ENCODE measurements at regions not wholly inside any gene's neighbourhood (a gene's known extent, or its start where the extent isn't known, plus 50 kb on each side); places are given as distances from the start of the nearest gene placed in this dataset.

GRCh38 chr2:217436386-217436785 is 566.4 kb downstream of the TNS1 start:
- no peak for DNase-seq (ENCODE audit: low read depth)
- TF ChIP-seq, protein P1, sequence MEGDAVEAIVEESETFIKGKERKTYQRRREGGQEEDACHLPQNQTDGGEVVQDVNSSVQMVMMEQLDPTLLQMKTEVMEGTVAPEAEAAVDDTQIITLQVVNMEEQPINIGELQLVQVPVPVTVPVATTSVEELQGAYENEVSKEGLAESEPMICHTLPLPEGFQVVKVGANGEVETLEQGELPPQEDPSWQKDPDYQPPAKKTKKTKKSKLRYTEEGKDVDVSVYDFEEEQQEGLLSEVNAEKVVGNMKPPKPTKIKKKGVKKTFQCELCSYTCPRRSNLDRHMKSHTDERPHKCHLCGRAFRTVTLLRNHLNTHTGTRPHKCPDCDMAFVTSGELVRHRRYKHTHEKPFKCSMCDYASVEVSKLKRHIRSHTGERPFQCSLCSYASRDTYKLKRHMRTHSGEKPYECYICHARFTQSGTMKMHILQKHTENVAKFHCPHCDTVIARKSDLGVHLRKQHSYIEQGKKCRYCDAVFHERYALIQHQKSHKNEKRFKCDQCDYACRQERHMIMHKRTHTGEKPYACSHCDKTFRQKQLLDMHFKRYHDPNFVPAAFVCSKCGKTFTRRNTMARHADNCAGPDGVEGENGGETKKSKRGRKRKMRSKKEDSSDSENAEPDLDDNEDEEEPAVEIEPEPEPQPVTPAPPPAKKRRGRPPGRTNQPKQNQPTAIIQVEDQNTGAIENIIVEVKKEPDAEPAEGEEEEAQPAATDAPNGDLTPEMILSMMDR (conservative IDR thresholded peaks at IDR 0.05; ENCODE audit: low read depth, low read length), result no peak
- H3K4me3 ChIP-seq (ENCODE audit: low read length), result no peak overlapping the region

DNA sequence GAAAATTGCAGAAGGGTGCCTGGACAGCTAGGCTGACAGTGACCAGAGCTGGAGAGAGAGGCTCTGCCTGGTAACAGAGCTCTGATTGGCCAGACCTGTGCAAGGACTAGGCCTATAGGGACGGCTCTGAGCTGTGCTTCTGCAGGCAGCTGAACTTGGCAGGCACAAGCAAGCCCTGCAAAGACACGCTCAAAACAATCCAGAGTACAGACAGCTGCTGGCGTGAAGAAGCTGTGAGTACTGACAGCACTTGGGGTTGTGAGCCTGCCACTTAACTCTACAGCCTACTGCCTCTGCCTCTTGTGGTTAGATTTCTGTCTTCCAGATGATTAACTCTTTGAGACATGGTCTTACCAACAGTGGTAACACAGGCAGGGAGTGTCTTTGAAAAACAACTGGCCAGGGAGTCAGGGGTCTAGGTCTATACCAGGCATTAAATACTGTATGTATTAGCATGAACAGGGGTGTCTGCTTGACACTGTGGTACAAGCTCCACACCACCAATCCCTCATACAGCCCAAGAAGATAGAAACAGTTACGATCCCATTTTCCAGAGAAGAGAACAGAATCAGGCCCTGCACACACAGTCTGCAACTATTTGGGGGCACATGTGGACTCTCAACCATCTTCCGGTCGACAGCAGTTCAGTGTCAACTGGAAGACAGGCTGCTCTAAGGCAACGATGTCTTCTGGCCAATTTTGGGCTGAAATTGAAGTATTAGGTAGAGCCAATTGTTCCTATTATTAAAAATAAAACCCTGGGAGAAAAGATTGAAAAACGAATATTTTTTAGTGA is 568.4 kb downstream of the TNS1 start:
- DNase-seq (ENCODE audit: low read depth), result peak; percentile 85

DNA sequence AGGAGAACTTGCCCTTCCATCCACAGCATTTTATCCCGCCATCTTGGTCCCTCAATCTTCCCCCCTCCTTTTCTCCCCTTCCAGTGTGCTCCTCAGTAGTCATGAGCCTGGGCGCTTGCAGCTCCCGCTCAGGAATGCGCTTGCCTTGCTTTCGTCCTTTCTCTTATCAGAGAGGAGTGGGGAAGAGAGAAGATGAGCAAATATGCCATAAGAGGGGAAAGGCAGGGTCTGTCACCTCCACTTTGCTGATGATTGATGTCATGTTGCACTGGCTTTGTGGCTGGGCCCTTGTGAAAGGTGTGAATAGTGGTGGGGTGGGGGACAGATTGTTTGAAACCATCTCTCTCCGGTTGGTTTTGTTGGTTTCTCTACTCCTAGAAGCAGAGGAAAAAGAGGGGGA is 569.3 kb downstream of the TNS1 start:
- DNase-seq (ENCODE audit: low read depth), result no peak
- no peak overlapping the region for H3K4me3 ChIP-seq (ENCODE audit: low read length)
- TF ChIP-seq, protein P1 (conservative IDR thresholded peaks at IDR 0.05; ENCODE audit: low read depth, low read length), result no peak

More for the DNA sequence above, 568.4 kb downstream of the TNS1 start:
- TF ChIP-seq, protein P1 (conservative IDR thresholded peaks at IDR 0.05; ENCODE audit: low read depth, low read length), result no peak
- H3K4me3 ChIP-seq (ENCODE audit: low read length), result no peak overlapping the region

GRCh38 chr2:217431577-217432269 is 571.1 kb downstream of the TNS1 start:
- TF ChIP-seq, protein P1 (conservative IDR thresholded peaks at IDR 0.05; ENCODE audit: low read depth, low read length), result no peak
- no peak overlapping the region for H3K4me3 ChIP-seq (ENCODE audit: low read length)
- no peak for DNase-seq (ENCODE audit: low read depth)

GRCh38 chr2:217430916-217431576 is 571.2 kb upstream of the TNP1 start:
- no peak for DNase-seq (ENCODE audit: low read depth)

GRCh38 chr2:217429981-217430500 is 570.2 kb upstream of the TNP1 start:
- DNase-seq (ENCODE audit: low read depth), result no peak
- TF ChIP-seq, protein P1 (conservative IDR thresholded peaks at IDR 0.05; ENCODE audit: low read depth, low read length), result no peak
- no peak overlapping the region for H3K4me3 ChIP-seq (ENCODE audit: low read length)

More at GRCh38 chr2:217430916-217431576, 571.2 kb upstream of the TNP1 start:
- TF ChIP-seq, protein P1 (conservative IDR thresholded peaks at IDR 0.05; ENCODE audit: low read depth, low read length), result no peak
- H3K4me3 ChIP-seq (ENCODE audit: low read length), result no peak overlapping the region

Data from retinal pigment epithelial cell (primary cell).